ENCODE measurements at regions not wholly inside any gene's neighbourhood (a gene's known extent, or its start where the extent isn't known, plus 50 kb on each side); places are given as distances from the start of the nearest gene placed in this dataset.

DNA sequence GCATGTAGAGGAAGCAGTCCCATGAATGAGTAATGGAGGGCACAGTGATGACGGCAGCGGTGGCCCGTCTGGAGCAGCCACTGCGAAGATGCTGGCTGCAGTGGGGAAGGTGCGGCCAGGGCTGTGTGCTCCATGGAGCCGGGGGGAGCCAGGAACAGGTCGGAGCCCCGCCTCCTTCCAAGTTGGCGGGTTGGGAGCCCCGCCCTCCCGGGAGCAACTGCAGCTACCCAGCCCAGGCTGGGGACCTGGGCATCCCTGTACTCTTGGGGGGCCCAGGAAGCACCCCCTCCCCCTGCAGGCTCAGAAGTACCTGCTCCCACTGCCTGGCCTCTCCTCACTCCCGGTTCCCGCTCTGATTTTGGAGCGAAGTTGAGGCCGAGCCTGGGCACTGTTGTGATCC lies 175.1 kb upstream of the ADCY1 start:
- Histone ChIP-seq H3K4me1 (no peaks in the 10 kb centered on the region), H3K27me3 (peaks cover 9% of the 10 kb centered on the region), H3K36me3 (no peaks in the 10 kb centered on the region), H3K4me3 (no peak overlapping the region), H3K27ac (no peak overlapping the region), H3K9me3 (peaks cover 0 to 15% (median 0%) of the 10 kb centered on the region in 3 donors)
- no peak for ATAC-seq
- TF ChIP-seq POLR2AphosphoS5 (IDR thresholded peaks at IDR 0.05) = no peak
- TF ChIP-seq POLR2A (IDR thresholded peaks at IDR 0.05) = no peak
- no peak for TF ChIP-seq EP300 (IDR thresholded peaks at IDR 0.05)
- TF ChIP-seq, protein P1, sequence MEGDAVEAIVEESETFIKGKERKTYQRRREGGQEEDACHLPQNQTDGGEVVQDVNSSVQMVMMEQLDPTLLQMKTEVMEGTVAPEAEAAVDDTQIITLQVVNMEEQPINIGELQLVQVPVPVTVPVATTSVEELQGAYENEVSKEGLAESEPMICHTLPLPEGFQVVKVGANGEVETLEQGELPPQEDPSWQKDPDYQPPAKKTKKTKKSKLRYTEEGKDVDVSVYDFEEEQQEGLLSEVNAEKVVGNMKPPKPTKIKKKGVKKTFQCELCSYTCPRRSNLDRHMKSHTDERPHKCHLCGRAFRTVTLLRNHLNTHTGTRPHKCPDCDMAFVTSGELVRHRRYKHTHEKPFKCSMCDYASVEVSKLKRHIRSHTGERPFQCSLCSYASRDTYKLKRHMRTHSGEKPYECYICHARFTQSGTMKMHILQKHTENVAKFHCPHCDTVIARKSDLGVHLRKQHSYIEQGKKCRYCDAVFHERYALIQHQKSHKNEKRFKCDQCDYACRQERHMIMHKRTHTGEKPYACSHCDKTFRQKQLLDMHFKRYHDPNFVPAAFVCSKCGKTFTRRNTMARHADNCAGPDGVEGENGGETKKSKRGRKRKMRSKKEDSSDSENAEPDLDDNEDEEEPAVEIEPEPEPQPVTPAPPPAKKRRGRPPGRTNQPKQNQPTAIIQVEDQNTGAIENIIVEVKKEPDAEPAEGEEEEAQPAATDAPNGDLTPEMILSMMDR (IDR thresholded peaks at IDR 0.05) = no peak
- 87 to 91% methylated on average over 3 to 10 of the region's 15 CpGs for WGBS, 2 donors (ENCODE audit: low coverage in 1 of 2)

DNA sequence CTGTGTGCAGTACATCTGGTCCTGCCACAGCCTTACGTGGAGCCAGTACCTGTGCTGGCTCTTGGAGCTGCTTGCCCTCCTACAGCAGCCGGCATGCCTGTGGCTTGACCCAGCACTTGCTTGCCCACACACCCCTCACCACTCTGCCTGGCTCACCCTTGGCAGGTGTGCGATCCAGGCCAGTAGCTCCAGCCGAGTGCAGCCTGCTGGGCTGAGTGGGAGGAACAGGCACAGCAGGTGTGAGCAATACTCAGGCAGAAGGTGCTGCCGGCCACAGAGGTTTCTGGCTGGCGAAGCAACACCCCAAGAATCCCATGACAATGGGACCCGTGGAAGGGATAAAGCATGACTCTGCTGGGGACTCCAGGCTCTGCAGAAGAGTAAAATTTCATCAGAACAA lies 173.5 kb upstream of the ADCY1 start:
- ATAC-seq = no peak
- no peak overlapping the region for H3K4me3 ChIP-seq
- no peak for TF ChIP-seq POLR2AphosphoS5 (IDR thresholded peaks at IDR 0.05)
- TF ChIP-seq, protein P1 (IDR thresholded peaks at IDR 0.05) = no peak
- TF ChIP-seq EP300 (IDR thresholded peaks at IDR 0.05) = no peak
- TF ChIP-seq POLR2A (IDR thresholded peaks at IDR 0.05) = no peak
- no peak overlapping the region for H3K27ac ChIP-seq
- 60 to 89% methylated on average over 1 to 3 of the region's 7 CpGs for WGBS, 2 donors (ENCODE audit: low coverage in 1 of 2)
- no peaks in the 10 kb centered on the region for H3K36me3 ChIP-seq
- peaks cover 0 to 13% (median 0%) of the 10 kb centered on the region in 3 donors for H3K9me3 ChIP-seq
- H3K4me1 ChIP-seq = no peaks in the 10 kb centered on the region
- peaks cover 9% of the 10 kb centered on the region for H3K27me3 ChIP-seq

DNA sequence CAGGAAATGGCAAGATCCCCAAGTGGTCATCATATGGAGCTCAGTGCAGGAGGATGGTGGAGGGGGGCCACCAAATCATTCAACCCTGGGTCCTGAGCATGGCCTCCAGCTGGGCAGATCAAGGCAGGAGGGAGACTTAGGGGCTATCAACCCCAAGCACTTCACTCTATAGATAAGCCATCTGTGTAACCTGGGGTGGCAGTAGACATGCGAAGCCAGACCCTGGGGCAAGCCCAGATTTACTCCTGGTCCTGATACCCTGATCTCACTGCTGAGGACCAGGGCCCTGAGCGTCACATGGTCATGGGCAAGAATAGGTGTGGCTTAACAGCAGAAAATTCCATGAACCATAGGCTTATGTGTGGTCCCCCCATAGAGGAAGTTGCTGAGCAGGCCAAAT lies 173.0 kb upstream of the ADCY1 start:
- no peak overlapping the region for H3K4me3 ChIP-seq
- H3K36me3 ChIP-seq = no peaks in the 10 kb centered on the region
- ATAC-seq = no peak
- TF ChIP-seq POLR2A (IDR thresholded peaks at IDR 0.05) (no peak), POLR2AphosphoS5 (IDR thresholded peaks at IDR 0.05) (no peak), EP300 (IDR thresholded peaks at IDR 0.05) (no peak)
- TF ChIP-seq, protein P1 (IDR thresholded peaks at IDR 0.05) = no peak
- H3K9me3 ChIP-seq = peaks cover 0 to 13% (median 0%) of the 10 kb centered on the region in 3 donors
- no peaks in the 10 kb centered on the region for H3K4me1 ChIP-seq
- H3K27me3 ChIP-seq = peaks cover 9% of the 10 kb centered on the region
- no peak overlapping the region for H3K27ac ChIP-seq
- WGBS, 2 donors (ENCODE audit: low coverage in 1 of 2) = no CpG with 5 or more reads among the region's 2 CpGs

DNA sequence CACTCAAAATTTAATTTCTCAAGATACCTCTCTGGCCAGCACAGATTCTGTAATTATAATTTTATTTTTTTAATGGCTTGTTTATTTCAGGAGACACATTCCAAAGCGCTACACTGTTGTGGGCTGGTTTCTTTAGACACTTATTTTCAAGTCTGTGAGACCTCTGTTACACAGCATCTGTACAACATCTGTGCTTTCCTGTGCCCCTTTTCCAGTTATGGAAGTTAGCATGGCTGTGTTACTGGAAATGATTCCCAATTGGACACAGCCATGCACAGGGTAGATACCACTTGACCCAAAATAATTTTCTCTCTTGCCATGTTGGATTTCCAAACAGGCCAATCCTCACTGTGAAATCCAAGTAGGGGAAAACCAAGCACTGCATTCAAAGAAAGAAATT lies 172.3 kb upstream of the ADCY1 start:
- H3K27ac ChIP-seq = no peak overlapping the region
- peaks cover 9% of the 10 kb centered on the region for H3K27me3 ChIP-seq
- H3K36me3 ChIP-seq = no peaks in the 10 kb centered on the region
- TF ChIP-seq POLR2A (IDR thresholded peaks at IDR 0.05) (no peak), POLR2AphosphoS5 (IDR thresholded peaks at IDR 0.05) (no peak), EP300 (IDR thresholded peaks at IDR 0.05) (no peak)
- TF ChIP-seq, protein P1 (IDR thresholded peaks at IDR 0.05) = no peak
- ATAC-seq = no peak
- 69% methylated on average over 1 of the region's 1 CpG; no CpG with 5 or more reads in 1 of the 2 donors for WGBS, 2 donors (ENCODE audit: low coverage in 1 of 2)
- H3K4me3 ChIP-seq = no peak overlapping the region
- H3K9me3 ChIP-seq = peaks cover 0 to 13% (median 0%) of the 10 kb centered on the region in 3 donors
- H3K4me1 ChIP-seq = no peaks in the 10 kb centered on the region

DNA sequence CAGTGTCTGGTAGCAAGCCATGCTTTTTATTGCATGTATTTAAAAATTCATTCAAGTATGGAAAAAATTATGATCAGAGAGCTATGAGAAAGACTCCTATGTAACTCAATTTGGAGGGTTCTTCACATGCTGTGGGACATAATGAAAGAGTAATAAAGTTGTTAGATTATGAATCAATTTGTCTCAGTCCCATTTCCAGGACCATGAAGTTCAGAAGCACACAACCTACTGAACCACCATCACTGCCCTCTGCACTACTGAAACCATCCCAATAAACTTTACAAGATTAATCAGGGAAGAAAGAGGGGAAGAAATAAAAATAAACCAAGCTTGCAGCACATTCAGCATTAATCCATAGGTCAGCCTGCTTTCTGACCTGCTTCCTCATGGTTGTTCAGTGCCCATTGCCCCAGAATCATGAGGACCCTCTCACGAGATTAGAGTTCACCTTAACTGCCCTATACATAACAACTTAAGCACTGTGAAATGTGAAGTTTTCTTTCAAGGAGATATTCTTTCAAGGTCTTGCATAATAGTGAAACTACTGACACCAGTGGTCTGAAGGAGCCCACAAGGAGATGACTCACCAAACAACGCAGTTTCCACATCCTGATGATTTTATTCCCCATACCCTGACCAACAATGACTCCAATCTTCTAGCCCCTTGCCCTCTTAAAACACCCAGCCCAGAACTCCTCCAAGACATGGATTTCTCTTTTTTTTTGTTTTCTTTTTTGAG lies 171.5 kb upstream of the ADCY1 start:
- 70 to 76% methylated on average over 2 of the region's 2 CpGs for WGBS, 2 donors (ENCODE audit: low coverage in 1 of 2)
- H3K27ac ChIP-seq = no peak overlapping the region

More for the DNA sequence above, 171.5 kb upstream of the ADCY1 start:
- H3K36me3 ChIP-seq = no peaks in the 10 kb centered on the region
- no peak for ATAC-seq
- H3K27me3 ChIP-seq = peaks cover 9% of the 10 kb centered on the region
- no peaks in the 10 kb centered on the region for H3K4me1 ChIP-seq
- H3K4me3 ChIP-seq = no peak overlapping the region
- H3K9me3 ChIP-seq = peaks cover 0 to 13% (median 0%) of the 10 kb centered on the region in 3 donors
- TF ChIP-seq POLR2AphosphoS5 (IDR thresholded peaks at IDR 0.05) = no peak
- TF ChIP-seq EP300 (IDR thresholded peaks at IDR 0.05) = no peak
- TF ChIP-seq POLR2A (IDR thresholded peaks at IDR 0.05) = no peak
- TF ChIP-seq, protein P1 (IDR thresholded peaks at IDR 0.05) = no peak

All from gastroesophageal sphincter (tissue), 4 donors.